Left cardiac atrium (tissue), 4 donors: ENCODE measurements at regions not wholly inside any gene's neighbourhood (a gene's known extent, or its start where the extent isn't known, plus 50 kb on each side); places are given as distances from the start of the nearest gene placed in this dataset.
"Not testable (repeated sequence)": the region's sequence is repeated elsewhere in the genome, so short reads cannot be mapped to it uniquely, and the experiment has no call there.

ENCODE experiments used
- ATAC-seq, 2 donors: fragments of 200-7000 bp; cut with Tn5 transposase; one replicate each; pipeline ENCODE4 v1.9.1; 2020; ENCODE audit warnings: mild to moderate bottlenecking in 2 of 2, moderate library complexity in 2 of 2
- DNase-seq: peaks from one replicate; pipeline ENCODE4 v3.0.0-alpha.2; 2020
- intact Hi-C, 2 donors: fragments of 100-400 bp; cut with DNase I; formaldehyde crosslinking; loops; one replicate each; pipeline versions ENCODE4 v1.14.1 to v1.15.1; 2022 to 2023
- donor health status: DM: no; HTN: yes; CAD: no.
- donor health status: DM: no; HTN: yes; CAD: no; lungs with severe emphysema.
- donor health status: DM: yes; HTN: yes; CAD: no.
- donor health status: Dilated cardiomyopathy.

DNA sequence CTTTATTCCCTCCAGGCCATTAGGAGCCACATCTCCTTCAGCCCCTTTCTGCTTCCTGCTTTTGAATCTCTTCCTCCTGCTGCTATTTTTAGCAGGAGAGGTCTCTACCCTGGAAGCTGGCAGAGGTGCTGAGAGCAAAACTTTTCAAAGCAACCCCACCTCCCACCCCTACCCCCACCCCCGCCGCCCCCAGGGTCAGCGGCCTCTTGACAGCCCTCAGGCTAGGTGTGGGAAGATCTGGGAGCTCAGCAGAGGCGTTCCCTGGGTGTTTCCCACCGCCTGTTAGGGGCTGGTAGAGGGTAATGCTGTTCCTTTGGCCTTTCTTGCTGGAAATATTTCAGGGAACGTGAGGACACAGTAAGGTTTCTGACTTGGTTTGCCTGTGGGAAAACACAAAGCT, 112.5 kb upstream of the CACHD1 start:
- DNase-seq, result no peak
- ATAC-seq, result no peak
- intact Hi-C loops, result no loop called here

DNA sequence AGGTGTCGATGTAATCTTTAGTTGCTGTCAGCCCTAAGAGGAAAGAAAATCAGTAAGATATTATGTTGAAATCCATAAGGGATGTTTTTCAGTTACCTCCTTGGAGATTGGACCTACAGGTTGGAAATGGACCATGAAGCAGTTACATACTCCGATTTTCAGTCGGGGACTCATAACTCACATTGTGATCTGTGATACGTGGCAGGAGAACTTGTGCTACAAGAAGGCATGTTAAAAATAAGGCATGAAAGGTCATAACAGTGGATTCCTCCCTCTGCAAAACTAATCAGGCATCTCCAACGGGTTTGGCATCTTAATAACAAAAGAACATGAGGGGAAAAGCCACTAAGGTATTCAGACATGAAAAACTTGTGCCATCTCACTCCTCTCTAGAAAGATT, 111.2 kb upstream of the CACHD1 start:
- DNase-seq (no peak), ATAC-seq (no peak)
- intact Hi-C loops, result no loop called here

GRCh38 chr1:64361974-64362373, 108.0 kb upstream of the CACHD1 start:
- DNase-seq, result no peak
- no peak for ATAC-seq
- intact Hi-C loops, result no loop called here

- intact Hi-C loops, result no loop called here
- ATAC-seq, result no peak
- DNase-seq, result no peak
These were observed 106.8 kb upstream of the CACHD1 start for GRCh38 chr1:64363111-64363510.

DNA sequence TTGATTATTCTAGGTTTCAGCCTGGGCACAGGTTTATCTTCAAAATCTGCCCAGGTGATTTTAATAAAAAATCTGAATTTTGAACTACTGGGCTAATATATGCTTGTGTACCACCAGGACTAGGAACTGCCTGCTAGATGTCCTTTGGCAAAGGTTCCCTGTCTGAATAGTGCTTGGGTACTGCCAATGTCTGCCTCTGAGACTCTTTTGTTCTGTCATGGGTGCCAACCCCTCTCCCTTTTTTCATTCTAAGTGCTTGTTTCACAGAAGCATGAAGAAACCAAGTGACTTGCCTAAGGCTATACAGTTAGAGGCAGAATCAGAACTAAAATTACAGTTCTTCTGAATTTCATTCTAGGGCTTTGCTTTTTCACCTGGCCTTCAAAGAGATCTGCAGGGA, 106.3 kb upstream of the CACHD1 start:
- DNase-seq (no peak), ATAC-seq (no peak)
- intact Hi-C loops, result no loop called here

GRCh38 chr1:64366821-64367220, 103.1 kb upstream of the CACHD1 start:
- ATAC-seq, result no peak
- intact Hi-C loops, result no loop called here
- no peak for DNase-seq

- ATAC-seq (no peak), DNase-seq (no peak)
- intact Hi-C loops, result no loop called here
These were observed 101.6 kb upstream of the CACHD1 start for GRCh38 chr1:64368344-64368743.

DNA sequence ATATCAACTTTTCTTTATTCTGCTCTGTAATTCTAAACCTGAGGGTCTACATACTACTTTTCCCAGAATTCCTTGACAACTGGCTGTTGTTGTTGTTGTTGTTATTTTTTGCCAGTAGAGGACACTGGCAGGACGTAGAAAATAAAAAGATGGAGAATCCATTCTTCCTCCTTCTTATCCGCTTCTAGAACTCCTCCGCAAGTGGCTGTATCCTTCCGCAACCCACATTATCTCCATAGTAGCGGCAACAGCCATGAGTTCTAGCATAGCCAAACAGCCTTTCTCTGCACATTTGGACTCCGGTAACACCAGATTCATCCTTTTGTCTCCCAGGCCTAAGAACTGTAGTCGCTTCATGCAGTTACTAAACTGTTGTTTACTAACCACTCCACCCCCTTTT, 91.1 kb upstream of the CACHD1 start:
- no peak for ATAC-seq
- intact Hi-C loops, result loop anchor here in 1 of 2 donors (10.0 kb wide), 1 partner anchor 296 kb away; no protein-coding TSS in a partner anchor
- no peak for DNase-seq

- intact Hi-C loops, result no loop called here
- DNase-seq (no peak), ATAC-seq (peak in 1 of 2 donors; percentile 55)
These were observed 82.3 kb upstream of the CACHD1 start for GRCh38 chr1:64387389-64388285.

DNA sequence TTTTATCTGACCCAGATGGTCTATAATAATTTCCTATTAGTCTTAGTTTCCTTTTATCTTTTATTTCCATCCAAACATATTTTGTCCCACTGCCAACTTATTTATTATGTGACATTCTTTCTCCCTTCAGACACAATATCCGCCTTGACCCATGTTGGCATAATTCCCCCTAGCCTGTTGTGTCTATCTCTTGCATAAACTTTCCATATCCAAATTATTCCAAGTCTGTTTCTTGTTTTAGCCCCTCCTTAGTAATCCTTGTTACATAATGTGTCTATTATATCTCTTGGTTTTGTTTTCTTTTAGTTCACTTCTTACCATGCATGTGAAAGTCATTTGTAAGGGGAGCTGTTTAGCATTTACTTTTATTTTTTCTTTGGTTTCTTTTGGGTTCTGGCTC, 81.6 kb upstream of the CACHD1 start:
- intact Hi-C loops, result no loop called here
- ATAC-seq, result no peak
- DNase-seq, result no peak

- ATAC-seq, result no peak
- DNase-seq, result no peak
- intact Hi-C loops, result no loop called here
These were observed 77.8 kb upstream of the CACHD1 start for GRCh38 chr1:64392109-64392508.

DNA sequence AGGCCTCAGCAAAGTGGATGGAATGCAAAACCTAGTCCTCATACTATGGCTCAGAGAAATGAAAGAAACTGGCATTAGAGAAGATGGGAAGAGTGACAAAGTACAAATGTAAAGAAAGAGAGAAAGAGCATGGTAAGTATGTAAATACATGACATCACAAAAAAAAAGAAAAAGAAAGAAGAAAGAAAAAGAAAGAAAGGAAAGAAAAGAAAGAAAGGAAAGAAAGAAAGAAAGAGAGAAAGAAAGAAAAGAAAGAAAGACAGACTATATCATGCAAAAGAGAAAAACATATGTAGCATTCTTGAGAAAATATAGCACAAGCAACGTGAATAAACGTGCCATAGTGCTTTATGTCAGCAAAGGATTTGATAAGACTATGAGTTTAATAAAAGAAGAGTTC, 76.1 kb upstream of the CACHD1 start:
- no peak for ATAC-seq
- intact Hi-C loops, result no loop called here
- DNase-seq, result no peak

DNA sequence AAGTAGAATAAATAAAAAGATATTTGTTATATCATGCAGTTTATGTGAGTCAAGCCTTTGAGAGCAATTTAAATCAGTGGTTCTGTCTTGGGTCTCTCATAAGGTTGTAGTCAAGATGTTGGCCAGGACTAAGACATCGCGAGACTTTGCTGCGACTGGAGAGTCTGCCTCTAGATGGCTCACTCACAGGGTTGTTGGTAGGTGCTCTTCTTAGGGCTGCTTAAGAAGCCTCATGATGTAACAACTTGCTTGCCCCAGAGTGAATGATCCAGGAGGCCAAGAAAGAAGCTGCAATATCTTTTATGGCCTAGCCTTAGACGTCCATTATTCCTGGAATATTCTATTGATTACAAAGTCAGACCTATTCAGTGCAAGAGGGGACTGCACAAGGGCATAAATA, 73.1 kb upstream of the CACHD1 start:
- DNase-seq, result no peak
- ATAC-seq, result no peak
- intact Hi-C loops, result no loop called here

- intact Hi-C loops, result no loop called here
- no peak for ATAC-seq
- DNase-seq, result no peak
These were observed 72.4 kb upstream of the CACHD1 start for GRCh38 chr1:64397541-64397940.

GRCh38 chr1:64398936-64399335, 71.0 kb upstream of the CACHD1 start:
- intact Hi-C loops, result no loop called here
- DNase-seq (no peak), ATAC-seq (no peak)

DNA sequence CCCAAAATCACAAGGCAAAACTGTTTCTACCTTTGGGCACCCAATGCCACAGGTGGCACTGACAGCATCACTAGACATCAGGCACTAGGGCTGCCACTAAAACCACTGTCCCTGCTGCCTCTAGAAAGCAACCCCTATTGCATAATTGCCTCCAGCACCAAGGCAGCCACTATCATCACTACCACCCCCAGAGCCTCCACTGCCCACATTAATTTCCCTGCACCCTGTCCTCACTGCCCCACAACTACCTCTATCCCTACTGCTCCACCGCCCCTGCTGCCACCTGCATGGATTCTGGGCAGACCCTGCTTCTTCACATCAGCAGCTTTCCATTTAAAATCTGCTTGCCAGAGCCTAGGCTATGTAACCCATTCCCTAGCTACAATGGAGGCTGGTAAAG, 68.6 kb upstream of the CACHD1 start:
- intact Hi-C loops, result no loop called here
- ATAC-seq, result no peak

DNA sequence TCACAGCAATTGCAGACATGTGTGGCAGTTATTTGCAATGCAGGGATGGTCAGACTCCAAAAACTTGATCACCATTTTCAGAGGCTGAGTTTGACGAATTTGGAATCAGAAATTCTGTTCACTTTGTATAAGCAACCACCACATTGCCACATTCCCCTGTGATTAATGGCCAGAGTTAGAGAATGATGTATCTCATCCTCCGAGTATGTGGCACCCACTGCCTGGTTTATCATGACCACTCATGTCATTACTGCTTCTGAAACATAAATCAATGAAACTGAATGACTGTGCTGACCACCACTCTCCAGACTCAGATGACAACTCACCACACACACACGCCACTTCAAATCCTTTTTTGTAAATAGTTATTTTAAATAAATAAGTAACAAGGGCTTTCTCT, 66.6 kb upstream of the CACHD1 start:
- intact Hi-C loops, result no loop called here
- DNase-seq, result no peak
- no peak for ATAC-seq

More for the DNA sequence above, 68.6 kb upstream of the CACHD1 start:
- no peak for DNase-seq

- no peak for ATAC-seq
- DNase-seq, result no peak
- intact Hi-C loops, result no loop called here
These were observed 65.7 kb upstream of the CACHD1 start for GRCh38 chr1:64404202-64404601.

DNA sequence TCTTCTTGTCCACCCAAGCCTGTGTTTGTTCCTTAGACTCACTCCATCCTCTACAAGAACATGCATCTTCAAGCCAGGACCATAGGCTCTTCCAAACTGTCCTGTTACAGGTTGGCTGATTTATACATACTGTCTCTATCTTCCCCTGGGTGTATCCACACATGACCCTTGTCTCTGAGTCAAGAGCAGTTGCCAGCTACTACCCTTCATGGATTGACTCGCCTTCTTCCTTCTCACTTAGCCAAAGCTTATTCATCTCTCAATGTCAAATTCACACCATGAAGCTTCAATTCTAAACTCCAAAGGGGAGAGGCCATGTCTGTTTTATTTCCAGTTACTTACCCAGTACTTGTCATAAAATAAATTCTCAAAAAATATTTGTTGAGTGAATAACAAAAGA, 64.1 kb upstream of the CACHD1 start:
- DNase-seq, result no peak
- no peak for ATAC-seq
- intact Hi-C loops, result no loop called here

GRCh38 chr1:64410217-64410616, 59.7 kb upstream of the CACHD1 start:
- intact Hi-C loops, result no loop called here
- ATAC-seq, result no peak

GRCh38 chr1:64414855-64415546, 54.9 kb upstream of the CACHD1 start:
- DNase-seq, ATAC-seq, intact Hi-C loops: not testable (repeated sequence)

More at GRCh38 chr1:64410217-64410616, 59.7 kb upstream of the CACHD1 start:
- no peak for DNase-seq
